Glutamatergic neuron (in vitro differentiated cells): ENCODE measurements at regions not wholly inside any gene's neighbourhood (a gene's known extent, or its start where the extent isn't known, plus 50 kb on each side); places are given as distances from the start of the nearest gene placed in this dataset.

ENCODE experiments used
- DNase-seq: peaks from one replicate; pipeline ENCODE4 v3.0.0; 2022
- H3K27ac Mint-ChIP-seq: one replicate; pipeline ENCODE4 v1.8.0; 2020; ENCODE audit warnings: mild to moderate bottlenecking, mixed read lengths, inconsistent platforms; ENCODE audit not compliant: unreplicated experiment
- H3K27me3 Mint-ChIP-seq: one replicate; pipeline ENCODE4 v1.8.0; 2020; ENCODE audit warnings: mild to moderate bottlenecking, moderate library complexity, mixed read lengths, inconsistent platforms; ENCODE audit not compliant: unreplicated experiment
- H3K36me3 Mint-ChIP-seq: one replicate; pipeline ENCODE4 v1.8.0; 2020; ENCODE audit warnings: mild to moderate bottlenecking, mixed read lengths, inconsistent platforms; ENCODE audit not compliant: unreplicated experiment
- H3K4me1 Mint-ChIP-seq: one replicate; pipeline ENCODE4 v1.8.0; 2020; ENCODE audit warnings: mild to moderate bottlenecking, low read depth, mixed read lengths, inconsistent platforms; ENCODE audit not compliant: unreplicated experiment
- H3K4me3 Mint-ChIP-seq: one replicate; pipeline ENCODE4 v1.8.0; 2020; ENCODE audit warnings: mild to moderate bottlenecking, mixed read lengths, inconsistent platforms; ENCODE audit not compliant: unreplicated experiment
- H3K9me3 Mint-ChIP-seq: one replicate; pipeline ENCODE4 v1.8.0; 2020; ENCODE audit warnings: mild to moderate bottlenecking, moderate library complexity, mixed read lengths, inconsistent platforms; ENCODE audit not compliant: unreplicated experiment
- CTCF ChIP-seq: fragments of 200-600 bp; sonication (generic); IDR thresholded peaks from one replicate; pipeline ENCODE4 v1.5.0; 2021; ENCODE audit not compliant: partially characterized antibody, unreplicated experiment

DNA sequence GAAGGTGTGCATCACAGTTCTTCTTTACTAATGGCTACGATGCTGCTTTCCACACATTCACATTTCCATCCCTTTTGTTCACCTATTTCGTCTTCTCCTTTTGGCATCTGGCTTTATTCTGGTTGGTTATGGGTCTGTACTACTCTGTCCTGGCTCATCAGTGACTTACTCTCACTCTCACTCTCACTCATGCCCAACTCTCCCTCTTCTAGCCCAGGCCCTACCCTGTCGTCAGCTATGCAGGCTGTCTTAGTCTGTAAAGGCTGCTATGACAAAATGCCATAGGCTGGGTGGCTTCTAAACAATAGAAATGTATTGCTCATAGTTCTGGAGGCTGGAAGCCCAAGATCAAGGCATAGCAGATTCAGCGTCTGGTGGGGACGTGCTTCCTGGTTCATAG, 105.6 kb upstream of the PUDP start:
- no peak for TF ChIP-seq CTCF
- Mint-ChIP-seq H3K9me3 (no peaks in the 10 kb centered on the region), H3K36me3 (no peaks in the 10 kb centered on the region), H3K4me3 (no peak overlapping the region), H3K27ac (no peak overlapping the region), H3K27me3 (peaks cover 1% of the 10 kb centered on the region), H3K4me1 (no peaks in the 10 kb centered on the region)
- no peak for DNase-seq

GRCh38 chrX:7252013-7252610, 104.2 kb upstream of the PUDP start:
- Mint-ChIP-seq H3K27ac (no peak overlapping the region), H3K4me1 (no peaks in the 10 kb centered on the region), H3K4me3 (no peak overlapping the region), H3K27me3 (peaks cover 1% of the 10 kb centered on the region), H3K9me3 (no peaks in the 10 kb centered on the region), H3K36me3 (no peaks in the 10 kb centered on the region)
- no peak for DNase-seq
- no peak for TF ChIP-seq CTCF

- no peaks in the 10 kb centered on the region for H3K36me3 Mint-ChIP-seq
- no peak overlapping the region for H3K27ac Mint-ChIP-seq
- no peak for TF ChIP-seq CTCF
- no peaks in the 10 kb centered on the region for H3K27me3 Mint-ChIP-seq
- DNase-seq: no peak
- H3K9me3 Mint-ChIP-seq: no peaks in the 10 kb centered on the region
- H3K4me3 Mint-ChIP-seq: no peak overlapping the region
- peaks cover 3% of the 10 kb centered on the region for H3K4me1 Mint-ChIP-seq
Measured at GRCh38 chrX:7247346-7247745, 99.4 kb upstream of the PUDP start.

DNA sequence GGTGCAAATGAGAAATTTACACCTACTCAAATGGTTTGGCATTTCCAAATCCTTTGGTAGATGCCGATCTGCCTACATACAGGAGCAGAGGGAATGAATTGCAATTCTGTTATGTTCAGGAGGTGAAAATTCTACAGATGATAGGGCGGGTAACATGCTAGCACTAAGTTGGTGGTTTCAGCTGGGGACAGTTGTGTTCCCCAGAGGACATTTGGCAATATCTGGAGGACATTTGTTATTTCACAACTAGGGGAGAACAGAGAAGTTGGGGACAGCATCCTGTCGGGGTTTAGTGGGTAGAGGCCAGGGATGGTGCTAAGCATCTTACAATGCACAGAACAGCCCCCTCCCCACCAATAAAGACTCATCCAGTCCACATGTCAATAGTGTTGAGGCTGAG, 96.5 kb upstream of the PUDP start:
- DNase-seq: no peak
- no peak for TF ChIP-seq CTCF
- peaks cover 7% of the 10 kb centered on the region for H3K4me1 Mint-ChIP-seq
- H3K36me3 Mint-ChIP-seq: no peaks in the 10 kb centered on the region
- no peaks in the 10 kb centered on the region for H3K9me3 Mint-ChIP-seq
- no peak overlapping the region for H3K4me3 Mint-ChIP-seq
- H3K27ac Mint-ChIP-seq: no peak overlapping the region
- peaks cover 2% of the 10 kb centered on the region for H3K27me3 Mint-ChIP-seq

GRCh38 chrX:7242613-7243012, 94.7 kb upstream of the PUDP start:
- DNase-seq: no peak
- no peak overlapping the region for H3K27ac Mint-ChIP-seq
- H3K4me1 Mint-ChIP-seq: peaks cover 7% of the 10 kb centered on the region
- no peaks in the 10 kb centered on the region for H3K36me3 Mint-ChIP-seq
- TF ChIP-seq CTCF: no peak
- no peak overlapping the region for H3K4me3 Mint-ChIP-seq
- H3K9me3 Mint-ChIP-seq: no peaks in the 10 kb centered on the region
- peaks cover 2% of the 10 kb centered on the region for H3K27me3 Mint-ChIP-seq
